ENCODE measurements at regions not wholly inside any gene's neighbourhood (a gene's known extent, or its start where the extent isn't known, plus 50 kb on each side); places are given as distances from the start of the nearest gene placed in this dataset.
"Not testable (repeated sequence)": the region's sequence is repeated elsewhere in the genome, so short reads cannot be mapped to it uniquely, and the experiment has no call there.

DNA sequence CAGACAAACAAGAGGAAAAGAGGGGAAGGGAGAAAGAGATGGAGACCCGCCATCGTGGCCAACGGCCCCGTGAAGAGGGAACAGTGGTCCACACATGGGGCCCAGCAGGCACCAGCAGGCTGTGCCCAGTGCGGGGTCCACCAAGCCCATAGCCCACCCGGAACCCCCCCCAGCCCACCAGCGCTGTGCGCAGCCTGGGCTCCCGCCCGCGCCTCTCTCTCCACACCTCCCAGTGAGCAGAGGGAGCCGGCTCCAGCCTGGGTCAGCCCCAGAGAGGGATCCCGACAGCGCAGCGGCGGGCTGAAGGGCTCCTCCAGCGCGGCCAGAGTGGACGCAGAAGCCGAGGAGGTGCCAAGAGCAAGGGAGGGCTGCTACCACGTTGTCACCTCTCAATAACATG, 105.0 kb upstream of the TMTC1 start:
- TF ChIP-seq, protein P1, sequence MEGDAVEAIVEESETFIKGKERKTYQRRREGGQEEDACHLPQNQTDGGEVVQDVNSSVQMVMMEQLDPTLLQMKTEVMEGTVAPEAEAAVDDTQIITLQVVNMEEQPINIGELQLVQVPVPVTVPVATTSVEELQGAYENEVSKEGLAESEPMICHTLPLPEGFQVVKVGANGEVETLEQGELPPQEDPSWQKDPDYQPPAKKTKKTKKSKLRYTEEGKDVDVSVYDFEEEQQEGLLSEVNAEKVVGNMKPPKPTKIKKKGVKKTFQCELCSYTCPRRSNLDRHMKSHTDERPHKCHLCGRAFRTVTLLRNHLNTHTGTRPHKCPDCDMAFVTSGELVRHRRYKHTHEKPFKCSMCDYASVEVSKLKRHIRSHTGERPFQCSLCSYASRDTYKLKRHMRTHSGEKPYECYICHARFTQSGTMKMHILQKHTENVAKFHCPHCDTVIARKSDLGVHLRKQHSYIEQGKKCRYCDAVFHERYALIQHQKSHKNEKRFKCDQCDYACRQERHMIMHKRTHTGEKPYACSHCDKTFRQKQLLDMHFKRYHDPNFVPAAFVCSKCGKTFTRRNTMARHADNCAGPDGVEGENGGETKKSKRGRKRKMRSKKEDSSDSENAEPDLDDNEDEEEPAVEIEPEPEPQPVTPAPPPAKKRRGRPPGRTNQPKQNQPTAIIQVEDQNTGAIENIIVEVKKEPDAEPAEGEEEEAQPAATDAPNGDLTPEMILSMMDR (IDR thresholded peaks at IDR 0.05) = no peak
- TF ChIP-seq POLR2A (IDR thresholded peaks at IDR 0.05) = no peak
- no peak for TF ChIP-seq POLR2AphosphoS5 (IDR thresholded peaks at IDR 0.05)
- no peak for TF ChIP-seq EP300 (IDR thresholded peaks at IDR 0.05)
- ATAC-seq = no peak
- H3K27ac ChIP-seq = no peak overlapping the region
- 60% methylated on average over 1 of the region's 21 CpGs; no CpG with 5 or more reads in 1 of the 2 donors for WGBS, 2 donors (ENCODE audit: low coverage in 1 of 2)
- H3K4me3 ChIP-seq = no peak overlapping the region
- H3K9me3 ChIP-seq = no peaks in the 10 kb centered on the region
- no peaks in the 10 kb centered on the region for H3K36me3 ChIP-seq
- peaks cover 0 to 2% (median 1%) of the 10 kb centered on the region in 3 donors for H3K4me1 ChIP-seq
- no peaks in the 10 kb centered on the region for H3K27me3 ChIP-seq

DNA sequence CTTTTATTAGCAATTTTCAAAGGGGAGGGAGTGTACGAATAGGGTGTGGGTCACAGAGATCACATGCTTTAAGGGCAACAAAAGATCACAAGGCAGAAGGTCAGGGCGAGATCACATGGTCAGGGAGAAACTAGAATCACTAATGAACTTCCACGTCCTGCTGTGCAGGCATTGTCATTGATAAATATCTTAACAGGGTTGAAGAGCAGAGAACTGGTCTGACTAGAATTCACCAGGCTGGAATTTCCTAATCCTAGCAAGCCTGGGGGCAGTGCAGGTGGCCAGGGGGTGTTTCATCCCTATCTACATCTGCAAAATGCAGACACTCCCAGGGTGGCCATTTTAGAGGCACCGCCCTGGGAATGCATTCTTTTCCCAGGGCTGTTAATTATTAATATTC, 101.2 kb upstream of the TMTC1 start:
- ATAC-seq = not testable (repeated sequence)
- 87 to 88% methylated on average over 3 to 4 of the region's 4 CpGs for WGBS, 2 donors (ENCODE audit: low coverage in 1 of 2)

DNA sequence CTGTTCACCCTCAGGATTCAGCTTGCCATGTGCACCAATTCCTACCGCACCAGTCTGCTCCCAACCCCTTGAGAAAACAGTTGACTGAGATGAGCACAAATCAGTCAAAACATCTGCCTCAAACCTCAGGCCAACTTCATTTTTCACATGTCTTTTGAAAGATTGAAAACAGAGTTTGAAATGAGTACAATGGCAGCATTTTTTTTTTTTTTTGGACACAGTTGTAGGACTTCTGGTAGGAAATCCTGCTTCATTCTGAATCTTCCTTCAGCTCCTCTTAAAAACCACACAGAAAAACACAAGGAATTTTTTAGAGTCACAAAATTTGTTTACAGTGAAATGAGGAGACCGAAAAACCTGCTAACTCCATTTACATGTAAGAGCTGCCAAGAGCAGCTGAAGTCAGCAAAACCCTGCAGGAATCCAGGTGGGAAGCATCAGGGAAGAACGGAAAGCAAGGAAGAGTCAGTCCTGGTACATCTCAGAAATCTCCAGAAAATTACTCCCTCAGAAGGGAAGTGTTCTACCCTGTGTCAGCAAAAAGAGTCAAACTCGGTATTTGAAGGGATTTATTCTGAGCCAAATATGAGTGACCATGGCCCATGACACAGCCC, 100.3 kb upstream of the TMTC1 start:
- WGBS, 2 donors (ENCODE audit: low coverage in 1 of 2) = 30 to 57% methylated on average over 4 of the region's 4 CpGs
- Histone ChIP-seq H3K4me1 (peaks cover 0 to 17% (median 10%) of the 10 kb centered on the region in 3 donors), H3K4me3 (no peak overlapping the region), H3K9me3 (no peaks in the 10 kb centered on the region), H3K36me3 (no peaks in the 10 kb centered on the region), H3K27ac (no peak overlapping the region), H3K27me3 (no peaks in the 10 kb centered on the region)
- TF ChIP-seq POLR2A (IDR thresholded peaks at IDR 0.05) (no peak), EP300 (IDR thresholded peaks at IDR 0.05) (no peak), POLR2AphosphoS5 (IDR thresholded peaks at IDR 0.05) (no peak)
- TF ChIP-seq, protein P1 (IDR thresholded peaks at IDR 0.05) = no peak
- ATAC-seq = no peak

More for the DNA sequence above, 101.2 kb upstream of the TMTC1 start:
- peaks cover 0 to 17% (median 10%) of the 10 kb centered on the region in 3 donors for H3K4me1 ChIP-seq
- not testable (repeated sequence) for H3K27ac ChIP-seq, H3K36me3 ChIP-seq, H3K9me3 ChIP-seq, H3K27me3 ChIP-seq, H3K4me3 ChIP-seq

DNA sequence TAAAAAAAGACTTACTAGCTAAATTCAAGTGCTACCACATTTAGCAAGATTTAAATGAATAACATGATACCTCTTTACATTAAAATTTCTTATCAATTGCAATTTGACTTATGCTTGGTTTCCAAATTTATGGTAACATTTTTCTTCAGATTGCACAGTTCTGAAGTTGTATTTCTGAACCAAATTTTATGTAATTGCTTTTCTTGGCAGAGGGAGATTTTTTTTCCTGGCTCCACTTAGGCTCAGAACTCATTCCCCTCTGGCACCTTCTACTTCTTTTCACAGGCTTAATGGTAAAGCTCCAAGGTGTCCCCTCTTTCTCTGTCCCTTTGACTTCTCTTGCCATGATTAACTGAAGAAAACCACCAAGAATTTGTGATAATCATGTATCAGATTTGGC, 99.8 kb upstream of the TMTC1 start:
- no peak for TF ChIP-seq POLR2AphosphoS5 (IDR thresholded peaks at IDR 0.05)
- TF ChIP-seq EP300 (IDR thresholded peaks at IDR 0.05) = no peak
- TF ChIP-seq, protein P1 (IDR thresholded peaks at IDR 0.05) = no peak
- TF ChIP-seq POLR2A (IDR thresholded peaks at IDR 0.05) = no peak
- Histone ChIP-seq H3K36me3 (no peaks in the 10 kb centered on the region), H3K9me3 (no peaks in the 10 kb centered on the region), H3K4me1 (peaks cover 0 to 17% (median 10%) of the 10 kb centered on the region in 3 donors), H3K4me3 (no peak overlapping the region), H3K27me3 (no peaks in the 10 kb centered on the region), H3K27ac (no peak overlapping the region)
- ATAC-seq = no peak

DNA sequence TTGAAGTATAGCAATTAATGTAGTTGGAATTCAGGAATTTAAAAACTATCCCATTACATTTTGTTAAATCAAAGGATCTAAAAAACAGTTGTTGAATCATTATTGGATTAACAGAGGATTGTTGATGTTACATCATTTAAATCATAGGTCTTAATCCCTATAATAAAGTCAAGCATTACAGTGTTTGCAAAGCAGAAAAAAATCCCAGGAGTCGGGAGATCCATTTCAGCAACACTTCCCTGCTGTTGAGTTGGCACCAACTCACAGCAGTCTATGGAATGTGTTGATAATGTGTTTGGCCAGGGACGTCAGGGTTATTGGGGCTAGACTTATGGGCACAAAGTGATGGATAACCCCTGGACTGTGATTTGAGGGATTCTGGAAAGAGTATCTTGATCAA, 99.1 kb upstream of the TMTC1 start:
- Histone ChIP-seq H3K27ac (no peak overlapping the region), H3K36me3 (no peaks in the 10 kb centered on the region)
- ATAC-seq = no peak

More for the DNA sequence above, 99.1 kb upstream of the TMTC1 start:
- TF ChIP-seq EP300 (IDR thresholded peaks at IDR 0.05) (no peak), POLR2AphosphoS5 (IDR thresholded peaks at IDR 0.05) (no peak), POLR2A (IDR thresholded peaks at IDR 0.05) (no peak)
- TF ChIP-seq, protein P1 (IDR thresholded peaks at IDR 0.05) = no peak
- Histone ChIP-seq H3K4me3 (no peak overlapping the region), H3K27me3 (no peaks in the 10 kb centered on the region), H3K4me1 (peaks cover 0 to 17% (median 10%) of the 10 kb centered on the region in 3 donors), H3K9me3 (no peaks in the 10 kb centered on the region)
- WGBS, 2 donors (ENCODE audit: low coverage in 1 of 2) = 6 to 14% methylated on average over 1 to 2 of the region's 2 CpGs

Measured in gastroesophageal sphincter (tissue), 4 donors.